Chondrocyte (in vitro differentiated cells): ENCODE measurements at regions not wholly inside any gene's neighbourhood (a gene's known extent, or its start where the extent isn't known, plus 50 kb on each side); places are given as distances from the start of the nearest gene placed in this dataset.

Experiments
- DNase-seq: peaks from one replicate; pipeline ENCODE4 v3.0.0; 2021; ENCODE audit warnings: mixed read lengths, low spot score
- H3K27ac Mint-ChIP-seq: one replicate; pipeline ENCODE4 v1.8.0; 2021; ENCODE audit warnings: mild to moderate bottlenecking, moderate library complexity, mixed read lengths; ENCODE audit not compliant: unreplicated experiment
- H3K27me3 Mint-ChIP-seq: 2 replicates; pipeline ENCODE4 v1.8.0; 2021; ENCODE audit warnings: low read depth, mixed read lengths
- H3K36me3 Mint-ChIP-seq: 2 replicates; pipeline ENCODE4 v1.8.0; 2021; ENCODE audit warnings: low read depth, mixed read lengths
- H3K4me1 Mint-ChIP-seq: 2 replicates; pipeline ENCODE4 v1.8.0; 2021; ENCODE audit warnings: low read depth, mild to moderate bottlenecking, mixed read lengths
- H3K4me3 Mint-ChIP-seq: one replicate; pipeline ENCODE4 v1.8.0; 2021; ENCODE audit warnings: mild to moderate bottlenecking, moderate library complexity, mixed read lengths; ENCODE audit not compliant: unreplicated experiment
- H3K9me3 Mint-ChIP-seq: 2 replicates; pipeline ENCODE4 v1.8.0; 2021; ENCODE audit warnings: low read depth, mixed read lengths
- TF ChIP-seq, protein P1 (sequence below): fragments of 200-600 bp; sonication (generic); IDR thresholded peaks from 2 replicates; pipeline ENCODE4 v1.5.0; 2021; ENCODE audit warnings: antibody characterized with exemption, mild to moderate bottlenecking, moderate library complexity

DNA sequence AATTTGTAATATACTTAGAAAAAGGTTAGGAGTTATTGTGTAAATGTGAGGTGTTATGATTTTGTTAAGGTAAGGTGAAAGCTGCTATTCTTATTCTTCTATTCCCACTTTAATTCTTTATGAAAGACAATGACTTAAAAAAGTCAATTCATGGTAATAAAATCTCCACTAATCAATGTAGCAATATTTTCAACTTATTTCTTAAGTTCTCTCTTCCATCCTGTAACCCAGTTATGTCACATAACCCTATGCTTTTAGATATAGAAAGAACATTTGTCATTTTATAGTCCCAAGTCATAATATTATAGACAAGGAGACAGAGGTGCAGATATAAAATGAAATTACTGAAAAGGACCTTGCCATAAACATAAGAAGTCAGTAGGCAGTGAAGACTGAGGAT, 157.9 kb upstream of the SLC7A11 start:
- H3K9me3 Mint-ChIP-seq = no peaks in the 10 kb centered on the region
- no peak for DNase-seq

DNA sequence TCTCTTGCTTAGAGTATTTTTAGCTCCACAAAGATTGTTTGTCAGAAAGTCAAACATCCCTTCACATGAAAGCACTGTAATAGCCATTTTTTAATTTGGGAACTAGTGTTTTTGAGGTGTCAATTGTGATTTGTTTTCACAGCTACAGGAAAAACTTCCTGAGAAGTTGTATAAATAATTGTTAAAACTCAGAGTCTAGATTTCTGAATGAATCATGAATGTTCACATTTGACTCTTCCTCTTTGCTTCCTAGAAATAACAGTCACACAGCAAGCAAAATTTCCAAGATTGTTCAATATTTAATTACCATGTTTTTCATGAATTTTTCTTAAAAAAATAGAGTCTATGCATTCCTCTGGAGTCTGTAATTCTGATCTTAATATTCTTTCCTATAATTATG, 156.9 kb upstream of the SLC7A11 start:
- no peak for DNase-seq

More for the DNA sequence above, 157.9 kb upstream of the SLC7A11 start:
- no peak overlapping the region for H3K4me3 Mint-ChIP-seq
- no peak overlapping the region for H3K27ac Mint-ChIP-seq
- TF ChIP-seq, protein P1, sequence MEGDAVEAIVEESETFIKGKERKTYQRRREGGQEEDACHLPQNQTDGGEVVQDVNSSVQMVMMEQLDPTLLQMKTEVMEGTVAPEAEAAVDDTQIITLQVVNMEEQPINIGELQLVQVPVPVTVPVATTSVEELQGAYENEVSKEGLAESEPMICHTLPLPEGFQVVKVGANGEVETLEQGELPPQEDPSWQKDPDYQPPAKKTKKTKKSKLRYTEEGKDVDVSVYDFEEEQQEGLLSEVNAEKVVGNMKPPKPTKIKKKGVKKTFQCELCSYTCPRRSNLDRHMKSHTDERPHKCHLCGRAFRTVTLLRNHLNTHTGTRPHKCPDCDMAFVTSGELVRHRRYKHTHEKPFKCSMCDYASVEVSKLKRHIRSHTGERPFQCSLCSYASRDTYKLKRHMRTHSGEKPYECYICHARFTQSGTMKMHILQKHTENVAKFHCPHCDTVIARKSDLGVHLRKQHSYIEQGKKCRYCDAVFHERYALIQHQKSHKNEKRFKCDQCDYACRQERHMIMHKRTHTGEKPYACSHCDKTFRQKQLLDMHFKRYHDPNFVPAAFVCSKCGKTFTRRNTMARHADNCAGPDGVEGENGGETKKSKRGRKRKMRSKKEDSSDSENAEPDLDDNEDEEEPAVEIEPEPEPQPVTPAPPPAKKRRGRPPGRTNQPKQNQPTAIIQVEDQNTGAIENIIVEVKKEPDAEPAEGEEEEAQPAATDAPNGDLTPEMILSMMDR = no peak
- no peaks in the 10 kb centered on the region for H3K27me3 Mint-ChIP-seq
- H3K36me3 Mint-ChIP-seq = no peaks in the 10 kb centered on the region
- H3K4me1 Mint-ChIP-seq = peaks cover 30% of the 10 kb centered on the region

GRCh38 chr4:138398322-138398721, 156.2 kb upstream of the SLC7A11 start:
- TF ChIP-seq, protein P1 = no peak
- H3K36me3 Mint-ChIP-seq = no peaks in the 10 kb centered on the region
- H3K4me3 Mint-ChIP-seq = no peak overlapping the region
- DNase-seq = no peak
- no peaks in the 10 kb centered on the region for H3K27me3 Mint-ChIP-seq
- H3K27ac Mint-ChIP-seq = no peak overlapping the region
- peaks cover 30% of the 10 kb centered on the region for H3K4me1 Mint-ChIP-seq
- H3K9me3 Mint-ChIP-seq = no peaks in the 10 kb centered on the region

More for the DNA sequence above, 156.9 kb upstream of the SLC7A11 start:
- TF ChIP-seq, protein P1 = no peak
- no peaks in the 10 kb centered on the region for H3K36me3 Mint-ChIP-seq
- no peaks in the 10 kb centered on the region for H3K9me3 Mint-ChIP-seq
- H3K4me3 Mint-ChIP-seq = no peak overlapping the region
- H3K4me1 Mint-ChIP-seq = peaks cover 30% of the 10 kb centered on the region
- no peaks in the 10 kb centered on the region for H3K27me3 Mint-ChIP-seq
- H3K27ac Mint-ChIP-seq = no peak overlapping the region

DNA sequence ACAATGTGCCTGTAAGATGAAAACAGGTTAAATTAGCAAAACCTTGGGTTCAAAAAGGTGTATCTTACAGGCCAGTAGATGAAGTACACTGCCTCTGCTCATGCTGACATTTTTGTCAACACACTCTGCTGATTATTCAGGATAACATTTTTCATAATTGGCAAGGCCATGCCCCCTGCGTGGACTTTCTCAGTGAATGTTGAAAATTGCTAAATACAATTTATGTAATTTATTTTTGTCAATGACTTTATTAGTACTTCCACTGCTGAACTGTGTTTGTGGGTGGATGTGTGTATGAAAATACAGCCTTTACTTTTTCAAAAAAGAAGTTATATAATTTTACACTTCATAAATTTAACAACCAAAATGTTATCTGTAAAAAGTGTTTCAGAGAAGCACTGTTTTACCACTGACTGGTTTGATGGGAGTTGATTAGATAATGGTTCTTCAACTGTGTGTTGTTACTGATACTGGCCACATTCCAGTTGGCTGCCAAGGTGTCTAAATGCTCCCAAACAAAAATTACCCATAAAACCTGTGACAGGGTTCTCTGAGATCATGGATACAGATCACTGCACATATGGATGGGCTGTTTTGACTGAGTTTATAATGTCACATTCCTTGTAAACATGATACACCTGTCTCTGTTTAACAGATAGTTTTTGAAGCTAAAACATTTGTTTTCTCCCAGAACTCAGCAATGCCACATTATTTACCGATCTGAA, 151.9 kb upstream of the SLC7A11 start:
- TF ChIP-seq, protein P1 = no peak
- no peak for DNase-seq
- Mint-ChIP-seq H3K27ac (no peak overlapping the region), H3K9me3 (no peaks in the 10 kb centered on the region), H3K4me1 (peaks cover 9% of the 10 kb centered on the region), H3K4me3 (no peak overlapping the region), H3K27me3 (no peaks in the 10 kb centered on the region), H3K36me3 (no peaks in the 10 kb centered on the region)

- no peak for DNase-seq
- no peaks in the 10 kb centered on the region for H3K9me3 Mint-ChIP-seq
- TF ChIP-seq, protein P1 = no peak
- H3K27ac Mint-ChIP-seq = no peak overlapping the region
- no peaks in the 10 kb centered on the region for H3K27me3 Mint-ChIP-seq
- no peak overlapping the region for H3K4me3 Mint-ChIP-seq
- H3K4me1 Mint-ChIP-seq = no peaks in the 10 kb centered on the region
- no peaks in the 10 kb centered on the region for H3K36me3 Mint-ChIP-seq
These were observed 150.7 kb upstream of the SLC7A11 start for GRCh38 chr4:138392751-138393308.
